ENCODE measurements at regions not wholly inside any gene's neighbourhood (a gene's known extent, or its start where the extent isn't known, plus 50 kb on each side); places are given as distances from the start of the nearest gene placed in this dataset.

- H3K36me3 Mint-ChIP-seq (ENCODE audit: low read depth): no peaks in the 10 kb centered on the region
- H3K27me3 Mint-ChIP-seq (ENCODE audit: low read depth, poor library complexity): no peaks in the 10 kb centered on the region
- peaks cover 11% of the 10 kb centered on the region for H3K9me3 Mint-ChIP-seq
- TF ChIP-seq CTCF (IDR thresholded peaks at IDR 0.05): no peak
- no peak overlapping the region for H3K27ac Mint-ChIP-seq
- no peak overlapping the region for H3K4me3 Mint-ChIP-seq
- DNase-seq: no peak
- H3K4me1 Mint-ChIP-seq: peaks cover 16% of the 10 kb centered on the region
Measured at GRCh38 chr3:6509576-6509975, 351.3 kb upstream of the GRM7 start.

GRCh38 chr3:6510713-6511112 is 350.2 kb upstream of the GRM7 start:
- H3K36me3 Mint-ChIP-seq (ENCODE audit: low read depth): no peaks in the 10 kb centered on the region
- H3K27me3 Mint-ChIP-seq (ENCODE audit: low read depth, poor library complexity): no peaks in the 10 kb centered on the region
- H3K27ac Mint-ChIP-seq: no peak overlapping the region
- H3K4me1 Mint-ChIP-seq: peaks cover 18% of the 10 kb centered on the region
- no peak overlapping the region for H3K4me3 Mint-ChIP-seq
- no peak for DNase-seq
- TF ChIP-seq CTCF (IDR thresholded peaks at IDR 0.05): no peak
- peaks cover 11% of the 10 kb centered on the region for H3K9me3 Mint-ChIP-seq

GRCh38 chr3:6512172-6512800 is 348.6 kb upstream of the GRM7 start:
- no peak for TF ChIP-seq CTCF (IDR thresholded peaks at IDR 0.05)
- peak overlapping the region; percentile 35 for H3K27ac Mint-ChIP-seq
- H3K9me3 Mint-ChIP-seq: peaks cover 9% of the 10 kb centered on the region
- DNase-seq: no peak
- peaks cover 31% of the 10 kb centered on the region for H3K4me1 Mint-ChIP-seq
- no peak overlapping the region for H3K4me3 Mint-ChIP-seq
- no peaks in the 10 kb centered on the region for H3K27me3 Mint-ChIP-seq (ENCODE audit: low read depth, poor library complexity)
- H3K36me3 Mint-ChIP-seq (ENCODE audit: low read depth): no peaks in the 10 kb centered on the region

GRCh38 chr3:6516143-6516542 is 344.8 kb upstream of the GRM7 start:
- TF ChIP-seq CTCF (IDR thresholded peaks at IDR 0.05): no peak
- Mint-ChIP-seq H3K36me3 (ENCODE audit: low read depth) (no peaks in the 10 kb centered on the region), H3K4me3 (no peak overlapping the region), H3K9me3 (no peaks in the 10 kb centered on the region), H3K27me3 (ENCODE audit: low read depth, poor library complexity) (peaks cover 4% of the 10 kb centered on the region), H3K4me1 (peaks cover 31% of the 10 kb centered on the region), H3K27ac (no peak overlapping the region)
- no peak for DNase-seq

- Mint-ChIP-seq H3K9me3 (no peaks in the 10 kb centered on the region), H3K27ac (no peak overlapping the region), H3K27me3 (ENCODE audit: low read depth, poor library complexity) (peaks cover 4% of the 10 kb centered on the region), H3K36me3 (ENCODE audit: low read depth) (no peaks in the 10 kb centered on the region), H3K4me1 (peaks cover 29% of the 10 kb centered on the region), H3K4me3 (no peak overlapping the region)
- TF ChIP-seq CTCF (IDR thresholded peaks at IDR 0.05): no peak
- DNase-seq: no peak
Measured at GRCh38 chr3:6516694-6517093, 344.2 kb upstream of the GRM7 start.

GRCh38 chr3:6518709-6519345 is 342.1 kb upstream of the GRM7 start:
- TF ChIP-seq CTCF (IDR thresholded peaks at IDR 0.05): no peak
- Mint-ChIP-seq H3K4me1 (peaks cover 15% of the 10 kb centered on the region), H3K4me3 (no peak overlapping the region), H3K36me3 (ENCODE audit: low read depth) (no peaks in the 10 kb centered on the region), H3K27me3 (ENCODE audit: low read depth, poor library complexity) (peaks cover 4% of the 10 kb centered on the region), H3K27ac (no peak overlapping the region), H3K9me3 (no peaks in the 10 kb centered on the region)
- DNase-seq: no peak

Data from nephron progenitor cell (in vitro differentiated cells).